SIG-M5 treated with dmso at 0.1 percent for 504 hours (cell line): ENCODE measurements at regions not wholly inside any gene's neighbourhood (a gene's known extent, or its start where the extent isn't known, plus 50 kb on each side); places are given as distances from the start of the nearest gene placed in this dataset.
"Not testable (repeated sequence)": the region's sequence is repeated elsewhere in the genome, so short reads cannot be mapped to it uniquely, and the experiment has no call there.

Source experiments
- DNase-seq: peaks from one replicate; lab custom pipeline; 2025; ENCODE audit not compliant: unreplicated experiment; lab: John Stamatoyannopoulos, UW

- not testable (repeated sequence) for DNase-seq
These were observed 183.2 kb downstream of the ETV1 start for GRCh38 chr7:13806089-13806867.

GRCh38 chr7:13817230-13817629, 172.2 kb downstream of the ETV1 start:
- not testable (repeated sequence) for DNase-seq

- DNase-seq = no peak
These were observed 168.2 kb downstream of the ETV1 start for GRCh38 chr7:13821152-13821787.

GRCh38 chr7:13822678-13823077, 166.8 kb downstream of the ETV1 start:
- DNase-seq = no peak

GRCh38 chr7:13826752-13827151, 162.7 kb downstream of the ETV1 start:
- DNase-seq = no peak

GRCh38 chr7:13827716-13828115, 161.8 kb downstream of the ETV1 start:
- no peak for DNase-seq

- DNase-seq = no peak
These were observed 160.2 kb downstream of the ETV1 start for GRCh38 chr7:13829231-13829630.

- no peak for DNase-seq
These were observed 159.3 kb downstream of the ETV1 start for GRCh38 chr7:13829914-13830900.

- DNase-seq = no peak
These were observed 157.1 kb downstream of the ETV1 start for GRCh38 chr7:13832346-13832745.

- DNase-seq = no peak
These were observed 155.1 kb downstream of the ETV1 start for GRCh38 chr7:13834328-13834761.

GRCh38 chr7:13835442-13835841, 154.0 kb downstream of the ETV1 start:
- DNase-seq = no peak

GRCh38 chr7:13839063-13839462, 150.4 kb downstream of the ETV1 start:
- no peak for DNase-seq
